ENCODE measurements at regions not wholly inside any gene's neighbourhood (a gene's known extent, or its start where the extent isn't known, plus 50 kb on each side); places are given as distances from the start of the nearest gene placed in this dataset.

DNA sequence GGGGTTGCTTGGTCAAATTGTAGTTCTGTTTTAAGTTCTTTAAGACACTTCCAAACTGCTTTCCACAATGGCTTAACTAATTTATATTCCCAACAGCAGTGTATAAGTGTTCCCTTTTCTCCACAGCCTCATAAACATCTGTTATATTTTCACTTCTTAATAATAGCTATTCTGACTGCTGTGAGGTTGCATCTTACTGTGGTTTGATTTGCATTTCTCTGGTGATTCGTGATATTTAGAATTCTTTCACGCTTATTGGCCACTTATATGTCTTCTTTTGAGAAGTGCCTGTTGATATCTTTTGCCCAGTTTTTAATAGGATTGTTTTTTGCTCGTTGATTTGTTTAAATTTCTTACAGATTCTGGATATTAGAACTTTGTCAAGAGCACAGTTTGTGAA is 278.6 kb upstream of the ITM2A start:
- FAIRE-seq (no peak), DNase-seq (ENCODE audit: low spot score in 2 of 2) (no peak)

- no peak for FAIRE-seq
- no peak for DNase-seq (ENCODE audit: low spot score in 2 of 2)
Measured at GRCh38 chrX:79631526-79631925, 264.4 kb upstream of the ITM2A start.

GRCh38 chrX:79630033-79631009 is 263.2 kb upstream of the ITM2A start:
- no peak for FAIRE-seq
- no peak for DNase-seq (ENCODE audit: low spot score in 2 of 2)

DNA sequence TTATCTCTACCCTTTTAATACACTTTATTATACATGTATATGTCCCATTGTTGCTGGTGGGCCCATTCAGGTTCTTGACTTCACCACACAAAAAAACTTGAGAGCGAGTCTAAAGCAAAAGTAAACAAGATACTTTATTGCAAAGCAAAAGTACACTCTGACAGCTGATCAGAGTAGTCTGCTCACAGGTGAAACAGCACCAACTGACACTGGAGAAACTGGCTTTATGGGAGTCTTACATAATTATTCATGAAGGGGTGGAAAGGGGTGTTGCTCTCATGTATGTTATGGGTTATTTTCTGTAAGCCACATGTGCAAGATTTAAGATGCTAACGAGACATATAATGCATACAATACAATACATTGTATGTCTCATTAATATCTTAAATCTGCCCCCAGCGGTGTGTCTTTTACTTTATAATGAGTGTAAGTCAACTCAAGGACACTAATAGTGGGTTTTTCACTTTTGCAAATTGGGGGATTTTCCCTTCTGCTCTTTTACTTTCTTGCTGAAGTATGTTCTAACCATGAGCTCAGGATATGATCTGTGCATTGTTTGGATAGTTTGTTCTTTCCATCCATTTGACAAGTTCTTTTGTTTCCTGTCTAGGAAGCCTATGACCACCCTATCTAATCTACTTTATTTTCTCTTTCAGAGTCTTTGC is 256.1 kb upstream of the ITM2A start:
- FAIRE-seq (no peak), DNase-seq (ENCODE audit: low spot score in 2 of 2) (no peak)

DNA sequence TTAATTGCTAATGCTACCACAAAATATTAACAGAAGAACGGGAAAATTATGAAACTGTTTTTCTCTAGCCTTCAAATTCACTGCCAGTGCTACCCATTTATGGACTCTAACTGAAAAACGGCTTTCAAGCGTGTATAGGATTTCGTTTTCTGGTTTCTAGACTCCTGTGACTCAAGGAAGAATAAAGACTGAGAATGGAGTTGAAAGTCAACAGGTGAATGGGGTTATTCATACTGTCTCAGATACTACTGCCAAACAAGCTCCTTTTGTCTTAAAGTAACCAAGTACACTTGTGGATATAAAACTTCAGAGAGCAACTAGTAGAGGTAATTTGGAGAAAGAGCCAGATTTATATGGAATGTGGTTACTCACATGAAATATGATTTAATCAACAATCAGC is 251.1 kb upstream of the ITM2A start:
- FAIRE-seq: no peak

DNA sequence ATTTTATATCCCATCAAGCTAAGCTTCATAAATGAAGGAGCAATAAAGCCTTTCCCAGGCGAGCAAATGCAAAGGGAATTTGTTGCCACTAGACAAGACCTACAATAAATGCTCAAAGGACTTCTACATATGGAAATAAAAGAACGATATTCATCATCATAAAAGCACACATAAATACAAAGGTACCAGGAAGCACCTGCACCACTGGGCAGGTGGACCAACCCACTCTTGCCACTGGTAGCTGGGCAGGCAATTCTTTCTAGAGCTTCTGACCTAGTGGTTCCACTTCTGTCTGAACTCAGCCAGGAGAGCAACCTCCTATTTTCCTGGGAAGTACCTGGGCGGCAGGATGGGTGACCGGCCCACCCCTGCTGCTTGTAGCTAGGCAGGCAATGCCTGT is 237.2 kb upstream of the ITM2A start:
- FAIRE-seq (no peak), DNase-seq (ENCODE audit: low spot score in 2 of 2) (no peak)

More for the DNA sequence above, 251.1 kb upstream of the ITM2A start:
- DNase-seq (ENCODE audit: low spot score in 2 of 2): no peak

DNA sequence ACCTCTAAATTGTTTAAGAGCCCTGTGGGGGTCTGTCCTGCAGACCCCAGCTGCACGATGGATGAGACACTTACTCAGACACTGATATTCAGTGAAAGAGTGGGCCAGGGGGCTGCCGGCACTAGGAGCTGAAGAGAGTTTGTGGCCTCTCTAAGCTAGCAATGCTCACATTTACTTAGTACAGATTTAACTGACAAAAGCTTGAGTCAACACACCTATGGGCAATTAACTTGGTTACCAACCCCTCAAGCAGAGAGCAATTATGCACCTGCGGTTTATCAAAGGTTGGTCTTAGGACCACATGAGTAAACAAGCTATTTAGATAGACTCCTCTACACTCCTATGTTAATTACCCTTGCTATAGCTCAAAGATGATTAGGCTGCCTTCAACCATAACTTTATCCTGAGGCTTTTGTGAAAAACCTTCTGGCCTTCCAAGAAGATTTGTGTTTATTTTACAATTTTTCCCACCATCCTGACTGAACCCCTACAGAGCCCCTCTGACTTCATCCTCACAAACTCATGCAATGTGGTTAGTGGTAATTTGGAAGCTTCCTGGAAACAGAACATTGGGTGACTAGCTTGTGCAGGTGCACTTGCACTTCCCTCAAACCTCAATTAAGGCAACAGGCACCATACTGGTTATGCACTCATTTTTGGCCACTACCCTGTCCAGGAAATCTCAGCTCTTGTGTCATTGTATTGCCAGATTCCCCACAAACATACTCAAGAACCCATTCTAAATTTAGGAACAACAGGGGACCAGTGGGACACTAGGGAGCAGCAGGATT is 234.4 kb upstream of the ITM2A start:
- no peak for DNase-seq (ENCODE audit: low spot score in 2 of 2)
- no peak for FAIRE-seq

DNA sequence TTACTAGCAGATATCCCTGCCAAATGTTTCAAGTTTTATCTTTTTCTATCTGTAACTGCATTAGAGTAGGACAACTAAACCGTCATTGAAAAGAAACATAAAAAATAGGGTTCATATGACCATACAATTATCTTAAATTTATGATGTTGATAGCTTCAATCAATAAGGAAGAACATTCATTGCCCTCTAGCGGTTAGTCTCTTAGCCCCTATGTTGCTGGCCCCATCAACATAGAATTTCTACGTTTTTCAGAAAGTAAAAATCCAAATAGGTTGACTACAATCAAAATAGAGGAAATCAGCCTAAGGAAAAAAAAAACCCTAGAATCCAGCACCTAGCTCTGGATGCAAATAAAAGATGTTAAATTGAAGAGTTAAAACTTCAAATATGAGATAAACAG is 225.1 kb upstream of the ITM2A start:
- no peak for FAIRE-seq

GRCh38 chrX:79588233-79588632 is 221.1 kb upstream of the ITM2A start:
- DNase-seq (ENCODE audit: low spot score in 2 of 2) (no peak), FAIRE-seq (no peak)

More for the DNA sequence above, 225.1 kb upstream of the ITM2A start:
- DNase-seq (ENCODE audit: low spot score in 2 of 2): no peak

DNA sequence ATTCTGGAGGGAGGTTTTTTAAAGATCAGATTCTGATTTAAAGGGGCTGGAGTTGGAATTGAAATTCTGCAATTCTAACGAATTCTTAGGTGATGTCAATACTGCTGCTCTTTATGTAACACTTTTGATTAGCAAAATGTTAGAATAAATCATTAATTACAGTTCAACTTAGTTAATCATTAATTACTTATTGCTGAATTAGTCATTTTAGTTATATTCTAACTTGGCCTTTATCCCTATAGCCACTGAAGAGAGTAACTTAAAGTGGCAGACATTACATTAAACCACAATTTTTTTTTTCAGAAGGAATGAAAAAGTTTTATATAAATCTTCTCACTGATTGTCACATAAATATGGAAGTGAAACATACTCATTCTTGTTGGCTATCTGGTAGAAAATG is 206.6 kb upstream of the ITM2A start:
- no peak for FAIRE-seq
- no peak for DNase-seq (ENCODE audit: low spot score in 2 of 2)

DNA sequence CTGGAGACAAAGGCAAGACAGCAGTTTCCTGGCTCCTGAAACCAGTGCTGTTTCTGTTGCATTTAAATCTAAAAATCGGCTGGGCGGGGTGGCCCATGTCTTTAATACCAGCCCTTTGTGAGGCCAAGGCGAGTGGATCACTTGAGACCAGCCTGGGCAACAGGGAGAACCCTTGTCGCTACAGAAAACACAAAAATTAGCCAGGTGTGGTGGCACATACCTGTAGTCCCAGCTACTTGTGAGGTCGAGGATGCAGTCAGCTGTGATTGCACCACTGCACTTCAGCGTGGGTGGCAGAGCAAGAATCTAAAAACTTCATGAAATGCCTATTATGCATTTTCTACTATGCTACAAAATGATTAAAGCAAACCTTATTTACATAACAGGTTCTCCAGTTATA is 205.4 kb upstream of the ITM2A start:
- no peak for FAIRE-seq
- DNase-seq (ENCODE audit: low spot score in 2 of 2): no peak

DNA sequence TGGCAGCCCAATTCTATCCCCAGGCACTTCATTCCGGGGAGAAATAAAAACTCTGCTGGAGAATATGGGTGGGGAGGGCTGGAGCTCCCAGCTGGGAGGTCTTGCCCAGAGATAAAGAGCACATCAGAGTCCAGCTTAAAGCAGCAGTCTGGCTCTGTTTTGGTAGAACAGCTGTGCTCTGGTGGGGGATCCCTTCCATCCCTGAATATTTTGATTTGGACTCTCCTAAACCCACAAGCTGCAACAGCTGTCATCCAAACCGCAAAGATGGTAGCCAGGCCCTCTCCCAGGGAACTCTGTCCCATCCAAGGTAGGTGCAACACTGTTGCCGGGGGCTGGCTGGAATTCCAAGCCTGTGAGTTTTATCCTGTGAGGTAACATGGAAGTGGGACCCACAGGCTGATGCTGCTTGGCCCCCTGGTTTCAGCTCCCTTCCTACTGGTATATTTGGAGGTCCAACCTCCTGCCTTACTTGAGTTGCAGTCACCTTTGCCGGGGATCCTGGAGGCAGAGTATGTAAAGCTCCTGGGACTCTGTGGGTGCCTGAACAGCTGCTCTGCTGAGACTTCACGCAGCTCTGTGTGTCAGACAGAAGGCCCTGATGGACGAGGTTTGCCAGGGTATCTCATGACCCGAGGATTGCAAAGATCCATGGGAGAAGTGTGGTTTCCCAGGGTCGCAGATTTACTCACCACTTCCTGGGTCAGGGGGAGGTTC is 203.5 kb upstream of the ITM2A start:
- no peak for FAIRE-seq
- no peak for DNase-seq (ENCODE audit: low spot score in 2 of 2)

DNA sequence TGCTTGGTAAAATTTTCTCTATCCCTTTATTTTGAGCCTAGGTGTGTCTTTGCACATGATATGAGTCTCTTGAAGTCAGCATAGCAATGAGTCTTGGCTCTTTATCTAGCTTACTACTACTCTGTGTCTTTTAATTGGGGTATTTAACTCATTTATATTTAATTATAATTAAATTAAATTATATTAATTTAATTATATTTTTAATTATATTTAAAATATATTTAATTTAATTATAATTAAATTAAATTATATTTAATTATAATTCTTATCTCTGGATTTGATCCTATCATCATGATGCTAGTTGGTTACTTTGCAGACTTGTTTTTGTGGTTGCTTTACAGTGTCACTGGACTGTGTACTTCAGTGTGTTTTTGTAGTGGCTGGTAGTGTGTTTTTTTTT is 201.2 kb upstream of the ITM2A start:
- FAIRE-seq (no peak), DNase-seq (ENCODE audit: low spot score in 2 of 2) (no peak)

DNA sequence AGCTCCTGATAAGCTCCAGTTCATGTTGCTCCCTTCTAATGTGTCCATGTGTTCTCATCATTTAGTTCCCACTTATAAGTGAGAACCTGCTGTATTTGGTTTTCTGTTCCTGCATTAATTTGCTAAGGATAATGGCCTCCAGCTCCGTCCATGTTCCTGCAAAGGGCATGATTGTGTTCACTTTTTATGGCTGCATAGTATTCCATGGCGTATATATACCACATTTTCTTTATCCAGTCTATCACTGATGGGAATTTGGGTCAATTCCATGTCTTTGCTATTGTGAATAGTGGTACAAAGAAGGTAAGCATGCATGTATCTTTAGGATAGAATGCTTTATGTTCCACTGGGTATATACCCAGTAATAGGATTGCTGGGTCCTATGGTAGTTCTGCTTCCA is 197.2 kb upstream of the ITM2A start:
- DNase-seq (ENCODE audit: low spot score in 2 of 2) (no peak), FAIRE-seq (no peak)

DNA sequence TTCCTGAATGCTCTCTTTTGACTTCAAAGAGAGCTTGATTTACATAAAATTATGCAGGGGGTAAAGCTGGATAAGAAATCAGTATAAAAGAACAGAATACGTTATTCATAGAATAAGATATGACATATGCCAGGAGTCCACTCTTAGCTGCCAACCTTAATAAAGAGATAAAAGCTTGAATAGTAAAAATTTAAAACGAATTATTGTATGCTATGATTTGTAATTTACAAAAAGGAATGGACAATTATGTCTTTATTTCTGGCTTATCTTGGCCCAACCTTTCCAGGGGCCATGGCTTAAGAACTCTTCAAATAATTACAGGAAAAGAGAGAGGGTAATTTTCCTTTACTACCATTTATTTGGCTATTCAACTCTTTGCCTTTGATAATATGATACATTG is 192.2 kb upstream of the ITM2A start:
- DNase-seq (ENCODE audit: low spot score in 2 of 2) (no peak), FAIRE-seq (no peak)

- FAIRE-seq: no peak
Measured at GRCh38 chrX:79557212-79557611, 190.1 kb upstream of the ITM2A start.

DNA sequence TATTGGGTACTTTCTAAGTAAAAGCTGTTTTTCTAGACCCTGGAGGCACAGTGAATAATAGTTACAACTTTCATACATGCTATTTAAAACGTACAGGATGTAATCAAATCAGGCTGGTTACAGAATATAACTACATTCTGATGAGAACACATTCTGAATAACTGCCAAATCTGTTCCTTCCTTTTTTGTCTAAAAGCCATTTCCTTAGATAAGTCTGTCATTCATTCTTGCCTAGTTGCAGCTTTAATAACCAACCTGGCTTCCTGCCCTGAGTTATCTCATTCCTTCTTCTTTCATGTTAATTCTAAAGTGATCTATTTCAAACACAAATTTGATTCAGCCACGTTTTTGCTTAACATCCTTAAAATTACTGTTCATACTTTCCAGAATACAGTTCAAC is 189.7 kb upstream of the ITM2A start:
- DNase-seq (ENCODE audit: low spot score in 2 of 2) (no peak), FAIRE-seq (no peak)

More at GRCh38 chrX:79557212-79557611, 190.1 kb upstream of the ITM2A start:
- DNase-seq (ENCODE audit: low spot score in 2 of 2): no peak

DNA sequence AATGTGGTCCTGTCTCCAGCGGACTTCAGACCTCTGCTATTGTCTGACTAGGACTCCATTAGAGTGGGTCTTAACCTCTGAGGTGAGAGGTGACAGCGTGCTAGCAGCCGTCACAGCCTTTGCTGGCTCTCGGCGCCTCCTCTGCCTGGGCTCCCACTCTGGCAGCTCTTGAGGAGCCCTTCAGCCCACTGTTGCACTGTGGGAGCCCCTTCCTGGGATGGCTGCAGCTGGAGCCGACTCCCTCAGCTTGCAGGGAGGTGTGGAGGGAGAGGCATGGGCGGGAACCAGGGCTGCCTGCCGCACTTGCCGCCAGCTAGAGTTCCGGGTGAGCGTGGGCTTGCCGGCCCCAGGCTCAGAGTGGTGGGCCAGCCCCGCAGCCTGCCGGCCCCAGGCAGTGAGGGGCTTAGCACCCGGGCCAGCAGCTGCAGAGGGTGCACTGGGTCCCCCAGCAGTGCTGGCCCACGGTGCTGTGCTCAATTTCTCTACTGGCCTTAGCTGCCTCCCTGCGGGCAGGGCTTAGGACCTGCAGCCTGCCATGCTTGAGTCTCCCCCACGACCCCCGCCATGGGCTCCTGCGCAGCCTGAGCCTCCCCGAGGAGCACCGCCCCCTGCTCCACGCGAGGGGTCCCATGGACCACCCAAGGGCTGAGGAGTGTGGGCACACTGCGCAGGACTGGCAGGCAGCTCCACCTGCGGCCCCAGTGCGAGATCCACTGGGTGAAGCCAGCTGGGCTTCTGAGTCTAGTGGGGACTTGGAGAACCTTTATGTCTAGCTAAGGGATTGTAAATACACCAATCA is 163.4 kb upstream of the ITM2A start:
- DNase-seq (ENCODE audit: low spot score in 2 of 2): no peak

DNA sequence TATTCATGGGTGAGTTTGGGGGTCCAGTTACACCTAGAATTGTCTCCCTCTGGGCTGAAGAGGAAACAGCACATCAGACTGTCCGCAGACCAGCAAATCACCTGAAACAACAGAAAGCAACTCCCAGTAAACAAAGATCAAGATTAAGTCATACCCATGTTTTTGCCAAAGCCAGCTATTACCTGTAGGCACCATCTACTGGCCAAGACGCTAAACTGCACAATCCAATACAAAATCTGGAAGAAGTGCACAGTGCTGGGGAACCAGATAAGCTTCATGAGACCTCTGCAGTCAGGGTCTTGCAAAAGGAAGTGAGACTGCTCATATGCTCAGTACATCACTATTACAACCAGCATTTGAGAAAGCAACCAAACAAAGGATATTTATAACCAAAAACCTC is 157.5 kb upstream of the ITM2A start:
- DNase-seq (ENCODE audit: low spot score in 2 of 2) (no peak), FAIRE-seq (no peak)

More for the DNA sequence above, 163.4 kb upstream of the ITM2A start:
- FAIRE-seq: no peak

- FAIRE-seq (no peak), DNase-seq (ENCODE audit: low spot score in 2 of 2) (no peak)
Measured at GRCh38 chrX:79515529-79515928, 148.4 kb upstream of the ITM2A start.

Data from frontal cortex (tissue), 3 donors.